Hepatocyte (in vitro differentiated cells): ENCODE measurements at regions not wholly inside any gene's neighbourhood (a gene's known extent, or its start where the extent isn't known, plus 50 kb on each side); places are given as distances from the start of the nearest gene placed in this dataset.

Source experiments
- EZH2phosphoT487 ChIP-seq: fragments of 200-600 bp; sonication (generic); IDR thresholded peaks from one replicate; pipeline ENCODE4 v1.6.1; 2018; ENCODE audit warnings: antibody characterized with exemption, mild to moderate bottlenecking, low read depth, moderate library complexity; ENCODE audit not compliant: unreplicated experiment, severe bottlenecking
- TF ChIP-seq, protein P1 (sequence below): fragments of 200-600 bp; sonication (generic); IDR thresholded peaks from 2 replicates; pipeline ENCODE4 v1.5.1; 2016; ENCODE audit warnings: antibody characterized with exemption, mild to moderate bottlenecking; ENCODE audit not compliant: poor library complexity

DNA sequence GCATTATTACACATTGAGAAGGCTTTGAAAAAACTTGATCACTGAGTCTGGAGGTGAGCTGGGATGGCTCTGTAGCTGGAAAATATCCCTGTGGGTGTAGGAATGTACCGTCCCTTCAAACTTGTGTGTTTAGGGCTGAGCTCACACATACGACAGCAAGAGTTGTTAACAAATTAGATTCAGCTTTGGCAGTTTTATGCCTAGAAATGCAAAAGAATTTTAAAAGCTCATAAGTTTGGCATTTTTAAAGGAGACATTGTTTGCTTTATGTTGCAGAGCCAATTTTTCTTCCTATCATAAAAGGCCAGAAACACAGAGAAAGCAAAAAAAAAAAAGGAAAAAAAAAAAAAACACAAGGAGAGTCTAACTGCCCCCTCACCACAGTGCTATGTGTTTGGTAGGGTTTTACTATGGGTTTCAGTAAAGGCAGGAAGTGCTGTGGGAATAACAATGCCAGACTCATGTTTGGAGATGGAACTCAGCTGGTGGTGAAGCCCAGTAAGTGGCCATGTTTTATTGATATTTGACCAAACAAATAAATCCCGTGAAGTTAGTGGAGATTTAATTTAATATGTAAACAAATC lies 78.4 kb downstream of the DAD1 start:
- TF ChIP-seq, protein P1, sequence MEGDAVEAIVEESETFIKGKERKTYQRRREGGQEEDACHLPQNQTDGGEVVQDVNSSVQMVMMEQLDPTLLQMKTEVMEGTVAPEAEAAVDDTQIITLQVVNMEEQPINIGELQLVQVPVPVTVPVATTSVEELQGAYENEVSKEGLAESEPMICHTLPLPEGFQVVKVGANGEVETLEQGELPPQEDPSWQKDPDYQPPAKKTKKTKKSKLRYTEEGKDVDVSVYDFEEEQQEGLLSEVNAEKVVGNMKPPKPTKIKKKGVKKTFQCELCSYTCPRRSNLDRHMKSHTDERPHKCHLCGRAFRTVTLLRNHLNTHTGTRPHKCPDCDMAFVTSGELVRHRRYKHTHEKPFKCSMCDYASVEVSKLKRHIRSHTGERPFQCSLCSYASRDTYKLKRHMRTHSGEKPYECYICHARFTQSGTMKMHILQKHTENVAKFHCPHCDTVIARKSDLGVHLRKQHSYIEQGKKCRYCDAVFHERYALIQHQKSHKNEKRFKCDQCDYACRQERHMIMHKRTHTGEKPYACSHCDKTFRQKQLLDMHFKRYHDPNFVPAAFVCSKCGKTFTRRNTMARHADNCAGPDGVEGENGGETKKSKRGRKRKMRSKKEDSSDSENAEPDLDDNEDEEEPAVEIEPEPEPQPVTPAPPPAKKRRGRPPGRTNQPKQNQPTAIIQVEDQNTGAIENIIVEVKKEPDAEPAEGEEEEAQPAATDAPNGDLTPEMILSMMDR = no peak
- no peak for TF ChIP-seq EZH2phosphoT487
